ENCODE measurements at regions not wholly inside any gene's neighbourhood (a gene's known extent, or its start where the extent isn't known, plus 50 kb on each side); places are given as distances from the start of the nearest gene placed in this dataset.

GRCh38 chr12:65651060-65651459, 173.2 kb upstream of the HMGA2 start:
- TF ChIP-seq CTCF (IDR thresholded peaks at IDR 0.05): no peak
- Mint-ChIP-seq H3K9me3 (no peaks in the 10 kb centered on the region), H3K4me3 (no peak overlapping the region), H3K36me3 (ENCODE audit: low read depth) (no peaks in the 10 kb centered on the region), H3K4me1 (no peaks in the 10 kb centered on the region), H3K27ac (no peak overlapping the region), H3K27me3 (no peaks in the 10 kb centered on the region)
- intact Hi-C loops (cut with micrococcal nuclease): no loop called here
- POLR2A ChIA-PET: no interaction called here
- DNase-seq (no peak), ATAC-seq (ENCODE audit: low read depth) (no peak)
- CTCF ChIA-PET: no interaction called here

DNA sequence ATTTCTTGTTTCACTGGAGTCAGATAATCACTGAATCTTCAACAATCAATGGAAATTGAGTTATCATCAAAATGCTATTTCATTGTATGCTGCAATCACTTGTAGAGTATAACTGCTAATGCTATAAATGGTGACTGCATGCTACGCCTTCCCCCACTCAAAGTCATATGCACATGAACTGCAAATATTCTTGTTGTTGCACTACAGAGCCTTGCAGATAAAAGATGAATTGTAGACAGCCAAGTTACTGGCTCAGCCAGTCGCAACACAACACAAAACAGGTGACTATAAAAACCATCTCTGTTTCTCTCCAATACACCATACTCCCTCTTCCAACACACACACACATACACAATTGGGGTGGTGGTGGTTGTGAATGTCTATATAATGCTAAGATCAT, 171.0 kb upstream of the HMGA2 start:
- no peak for TF ChIP-seq CTCF (IDR thresholded peaks at IDR 0.05)
- CTCF ChIA-PET: no interaction called here
- H3K4me3 Mint-ChIP-seq: no peak overlapping the region
- ATAC-seq (ENCODE audit: low read depth): no peak
- H3K4me1 Mint-ChIP-seq: no peaks in the 10 kb centered on the region
- H3K36me3 Mint-ChIP-seq (ENCODE audit: low read depth): no peaks in the 10 kb centered on the region
- intact Hi-C loops (cut with micrococcal nuclease): no loop called here
- no peak overlapping the region for H3K27ac Mint-ChIP-seq
- H3K27me3 Mint-ChIP-seq: no peaks in the 10 kb centered on the region
- POLR2A ChIA-PET: no interaction called here
- H3K9me3 Mint-ChIP-seq: no peaks in the 10 kb centered on the region
- no peak for DNase-seq

DNA sequence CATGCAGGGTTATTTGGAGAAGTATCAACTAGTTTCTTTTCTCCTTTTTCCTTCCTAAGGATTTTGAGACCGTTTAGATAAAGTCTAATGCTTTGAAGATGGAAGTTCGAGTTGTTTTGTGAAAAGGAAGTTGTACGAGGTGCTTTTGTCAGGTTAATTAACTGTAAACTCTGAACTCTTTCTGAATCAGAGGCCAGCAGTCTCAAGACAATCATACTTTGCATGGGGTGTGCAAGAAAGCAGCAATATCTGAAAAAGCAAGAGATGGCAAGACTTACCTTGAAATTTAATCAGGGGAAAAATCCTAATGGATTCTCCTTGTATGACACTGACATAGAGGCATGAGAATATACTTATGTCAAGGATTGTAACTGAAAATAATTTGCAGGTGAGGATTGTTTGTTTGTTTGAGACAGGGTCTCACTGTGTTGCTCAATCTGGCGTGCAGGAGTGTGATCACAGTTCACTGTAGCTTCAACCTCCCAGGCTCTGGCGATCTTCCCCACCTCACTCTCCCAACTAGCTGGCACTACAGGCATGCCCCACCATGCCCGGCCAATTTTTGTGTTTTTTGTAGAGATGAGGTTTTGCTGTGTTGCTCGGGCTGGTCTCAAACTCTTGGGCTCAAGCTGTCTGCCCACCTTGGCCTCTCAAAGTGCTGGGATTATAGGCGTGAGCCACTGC, 170.2 kb upstream of the HMGA2 start:
- Mint-ChIP-seq H3K27ac (no peak overlapping the region), H3K9me3 (no peaks in the 10 kb centered on the region), H3K4me1 (no peaks in the 10 kb centered on the region), H3K27me3 (no peaks in the 10 kb centered on the region), H3K36me3 (ENCODE audit: low read depth) (no peaks in the 10 kb centered on the region), H3K4me3 (no peak overlapping the region)
- intact Hi-C loops (cut with micrococcal nuclease): no loop called here
- no peak for DNase-seq
- CTCF ChIA-PET: no interaction called here
- POLR2A ChIA-PET: no interaction called here
- ATAC-seq (ENCODE audit: low read depth): no peak
- no peak for TF ChIP-seq CTCF (IDR thresholded peaks at IDR 0.05)

DNA sequence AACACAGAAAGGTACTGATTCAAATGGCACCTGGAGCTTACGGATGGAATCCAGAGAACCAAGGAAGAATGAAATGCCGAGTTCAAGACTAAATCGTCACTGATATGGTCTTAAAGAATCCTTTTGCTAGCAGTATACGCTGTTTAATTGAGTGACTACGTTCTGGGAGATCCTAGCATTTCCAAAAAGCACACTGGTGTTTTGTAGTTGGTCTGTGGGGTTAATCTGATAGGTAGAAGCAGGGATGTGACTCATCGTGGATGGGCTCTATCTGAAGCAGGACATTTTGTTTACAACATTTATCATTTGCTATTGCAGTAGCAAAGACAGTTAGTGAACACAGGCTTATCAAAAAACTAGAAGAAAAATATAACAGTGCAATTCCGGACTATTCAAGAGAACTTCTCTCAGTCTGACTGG, 169.2 kb upstream of the HMGA2 start:
- H3K27ac Mint-ChIP-seq: no peak overlapping the region
- DNase-seq: no peak
- no peak for TF ChIP-seq CTCF (IDR thresholded peaks at IDR 0.05)
- no peaks in the 10 kb centered on the region for H3K9me3 Mint-ChIP-seq
- intact Hi-C loops (cut with micrococcal nuclease): no loop called here
- POLR2A ChIA-PET: no interaction called here
- CTCF ChIA-PET: no interaction called here
- H3K27me3 Mint-ChIP-seq: no peaks in the 10 kb centered on the region
- H3K4me3 Mint-ChIP-seq: no peak overlapping the region
- H3K4me1 Mint-ChIP-seq: no peaks in the 10 kb centered on the region
- no peaks in the 10 kb centered on the region for H3K36me3 Mint-ChIP-seq (ENCODE audit: low read depth)
- no peak for ATAC-seq (ENCODE audit: low read depth)

DNA sequence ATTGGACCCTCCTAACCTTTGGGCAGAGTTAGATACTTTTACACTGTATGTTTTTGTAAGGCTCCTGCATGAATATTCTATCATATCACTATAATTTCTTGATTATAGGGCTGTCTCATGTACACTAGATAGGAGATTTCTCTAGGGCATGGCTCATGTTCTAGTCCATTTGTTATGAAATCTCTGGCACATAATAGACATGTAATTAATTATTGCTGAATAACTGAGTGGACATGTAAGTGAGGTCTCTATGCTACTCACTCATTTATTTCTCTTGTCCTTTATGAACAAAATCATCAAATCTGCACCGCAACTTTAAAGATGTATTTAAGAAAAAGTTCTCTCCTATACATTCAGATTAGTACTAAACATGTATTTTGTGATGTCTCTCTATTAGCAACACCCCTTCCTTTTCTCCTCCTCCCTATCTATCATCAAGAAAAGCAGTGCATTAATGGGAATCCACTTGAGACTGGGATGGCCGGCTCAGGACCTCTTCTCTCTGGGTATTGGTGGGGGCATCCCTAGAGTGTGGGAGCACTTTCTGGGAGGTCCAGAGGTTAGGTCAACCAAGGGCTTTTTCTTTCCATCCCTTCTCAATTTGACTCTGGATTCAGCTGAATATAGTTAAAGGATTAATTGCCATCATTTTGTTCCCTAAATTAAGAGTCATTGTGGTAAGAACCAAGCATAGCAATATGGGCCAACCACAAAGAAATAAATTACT, 168.0 kb upstream of the HMGA2 start:
- no peak overlapping the region for H3K4me3 Mint-ChIP-seq
- intact Hi-C loops (cut with micrococcal nuclease): no loop called here
- H3K9me3 Mint-ChIP-seq: no peaks in the 10 kb centered on the region
- ChIA-PET CTCF (no interaction called here), POLR2A (no interaction called here)
- no peak for TF ChIP-seq CTCF (IDR thresholded peaks at IDR 0.05)
- H3K36me3 Mint-ChIP-seq (ENCODE audit: low read depth): no peaks in the 10 kb centered on the region
- DNase-seq (no peak), ATAC-seq (ENCODE audit: low read depth) (no peak)
- H3K27me3 Mint-ChIP-seq: no peaks in the 10 kb centered on the region
- no peak overlapping the region for H3K27ac Mint-ChIP-seq
- H3K4me1 Mint-ChIP-seq: no peaks in the 10 kb centered on the region
